Islet precursor cell (in vitro differentiated cells): ENCODE measurements at regions not wholly inside any gene's neighbourhood (a gene's known extent, or its start where the extent isn't known, plus 50 kb on each side); places are given as distances from the start of the nearest gene placed in this dataset.

Source experiments
- DNase-seq: peaks from one replicate; pipeline ENCODE4 v3.0.0-alpha.2; 2018

DNA sequence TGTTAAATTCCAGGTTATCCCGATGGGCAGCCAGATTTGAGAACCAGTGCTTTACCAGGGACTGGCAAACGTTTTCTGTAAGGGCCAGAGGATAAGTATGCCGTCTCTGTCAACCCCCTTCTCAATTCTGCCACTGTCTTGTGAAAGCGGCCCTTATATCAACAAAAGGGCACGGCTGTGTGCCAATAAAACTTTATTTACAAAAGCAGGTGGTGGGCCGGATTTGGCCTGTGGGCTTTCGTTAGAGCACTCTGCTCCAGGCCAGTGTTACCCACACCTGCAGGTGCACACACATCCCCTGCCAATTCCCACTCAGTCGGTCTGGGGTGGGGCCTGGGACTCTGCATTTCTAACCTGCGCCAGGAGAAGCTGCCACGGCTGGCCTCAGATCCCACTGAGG, 111.2 kb downstream of the RFLNA start:
- no peak for DNase-seq

DNA sequence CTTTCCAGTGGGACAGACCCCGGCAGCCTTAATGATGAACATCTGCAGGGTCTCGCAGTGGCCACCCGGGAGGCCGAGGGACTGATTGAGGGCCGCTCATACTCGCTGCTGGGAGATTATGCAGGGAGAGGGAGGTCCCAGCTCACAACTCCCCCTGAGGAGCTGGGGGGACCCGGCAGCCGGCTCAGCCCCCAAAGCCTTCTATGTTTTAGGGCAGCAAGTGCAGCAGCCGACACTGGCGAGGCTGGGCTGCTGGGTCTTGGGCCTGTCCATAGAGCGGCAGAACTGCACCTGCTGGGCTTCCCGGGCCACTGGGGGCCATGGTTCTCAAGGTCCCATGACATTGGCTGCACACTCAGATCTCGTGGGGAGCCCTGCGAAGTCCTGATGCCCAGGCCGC, 110.7 kb downstream of the RFLNA start:
- DNase-seq: no peak

DNA sequence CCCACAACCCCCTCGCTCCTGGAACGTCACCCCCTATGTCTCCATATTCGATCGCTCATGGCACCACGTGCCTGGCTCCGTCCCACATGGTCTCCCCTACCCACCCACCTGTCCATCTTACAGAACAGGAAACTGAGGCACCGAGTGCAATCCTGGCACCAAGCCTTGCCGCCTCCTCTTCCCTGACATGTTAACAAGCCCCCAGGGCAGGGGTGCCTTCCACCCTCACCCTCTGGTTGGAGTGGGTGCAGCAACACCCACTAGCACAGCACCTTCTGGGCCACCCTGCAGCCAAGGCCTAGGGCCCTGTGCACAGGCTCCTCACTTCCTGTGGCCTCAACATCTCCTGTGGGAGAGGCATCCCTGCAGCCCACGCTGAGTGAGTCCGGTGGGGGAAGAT, 110.3 kb downstream of the RFLNA start:
- no peak for DNase-seq

DNA sequence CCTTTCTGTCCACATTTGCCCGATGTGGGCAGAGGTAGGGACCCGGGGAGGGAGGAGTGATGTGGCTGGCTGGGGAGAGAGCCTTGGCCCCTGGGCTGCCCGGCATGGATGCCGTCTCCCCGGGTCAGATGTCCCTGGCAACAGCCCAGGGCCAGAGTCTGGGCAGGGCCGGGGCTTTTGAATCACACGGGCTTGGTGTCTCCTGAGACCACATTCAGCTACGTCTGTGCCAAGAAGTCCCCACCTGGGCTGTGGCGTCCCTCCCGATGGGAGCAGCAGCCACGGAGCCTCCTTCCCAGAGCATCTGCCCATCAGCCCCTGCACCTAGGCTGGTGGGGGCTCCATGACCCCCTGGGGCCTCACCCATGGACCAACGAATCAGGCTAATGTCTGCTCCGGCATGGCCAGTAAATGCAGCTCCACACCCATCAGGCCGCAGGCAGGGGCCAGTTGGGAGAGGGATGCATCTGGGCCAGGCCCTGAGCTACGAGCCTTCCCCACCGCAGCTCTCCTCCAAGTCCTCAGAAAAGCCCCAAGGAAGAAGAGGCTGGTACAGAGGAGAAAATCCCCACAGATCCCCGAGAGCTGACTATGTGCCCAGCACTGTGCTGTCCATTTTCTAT, 109.4 kb downstream of the RFLNA start:
- no peak for DNase-seq

DNA sequence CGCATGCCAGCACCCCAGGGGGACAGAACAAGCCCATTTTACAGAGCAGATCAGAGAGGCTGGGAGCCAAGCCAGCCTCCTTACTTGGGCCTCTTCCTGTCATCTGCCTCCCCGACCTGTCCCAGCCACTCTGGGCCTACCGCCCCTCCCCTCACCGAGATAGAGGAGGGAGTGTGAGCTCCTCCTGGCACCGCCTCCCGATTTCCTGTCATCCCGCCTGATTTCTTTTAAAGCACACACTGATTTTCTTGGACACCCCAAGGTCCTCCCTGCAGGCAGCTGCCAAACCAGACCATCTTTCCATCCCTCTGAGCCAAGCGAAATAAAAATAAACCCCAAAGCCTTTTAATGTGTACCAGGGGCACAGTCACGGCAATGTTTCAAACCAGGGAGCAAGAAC, 108.4 kb downstream of the RFLNA start:
- no peak for DNase-seq

DNA sequence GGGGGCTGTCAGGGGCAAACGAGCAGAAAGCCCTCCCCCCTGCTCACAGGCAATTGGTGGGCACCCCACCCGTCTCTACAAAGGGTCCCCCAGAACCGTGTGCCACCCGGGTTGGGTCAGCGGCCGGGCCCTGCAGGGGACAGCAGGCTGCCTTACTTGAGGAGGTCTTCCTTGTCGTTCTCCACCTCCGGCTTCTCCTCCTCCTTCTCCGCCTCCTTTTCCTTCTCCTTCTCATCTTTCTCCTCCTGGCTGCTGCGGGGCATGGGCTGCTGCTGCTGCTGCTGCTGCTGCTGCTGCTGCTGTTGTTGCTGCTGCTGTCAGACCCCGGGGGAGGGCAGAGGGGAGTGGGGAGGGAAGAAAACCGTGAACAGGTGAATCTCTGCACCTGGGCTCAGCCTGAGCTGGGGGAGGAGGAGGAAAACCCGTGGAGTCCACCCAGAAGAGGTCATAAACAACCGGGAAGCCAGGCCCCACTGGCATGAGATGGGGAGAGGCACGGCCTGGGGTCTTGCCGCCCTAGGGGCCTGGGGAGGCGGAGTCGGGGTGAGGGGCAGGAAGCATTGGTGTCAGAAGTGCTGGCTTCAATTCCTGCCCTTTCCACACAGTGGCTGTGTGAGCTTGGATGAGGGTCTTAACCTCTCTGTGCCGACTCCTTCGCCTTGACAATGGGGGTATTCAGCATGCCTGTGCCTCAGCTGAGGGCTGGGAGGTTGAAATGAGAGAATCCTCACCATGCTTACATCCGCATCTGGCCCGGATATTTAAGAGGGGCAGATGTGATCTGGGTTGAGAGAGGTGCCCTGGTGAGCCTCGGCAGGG, 107.6 kb downstream of the RFLNA start:
- no peak for DNase-seq

DNA sequence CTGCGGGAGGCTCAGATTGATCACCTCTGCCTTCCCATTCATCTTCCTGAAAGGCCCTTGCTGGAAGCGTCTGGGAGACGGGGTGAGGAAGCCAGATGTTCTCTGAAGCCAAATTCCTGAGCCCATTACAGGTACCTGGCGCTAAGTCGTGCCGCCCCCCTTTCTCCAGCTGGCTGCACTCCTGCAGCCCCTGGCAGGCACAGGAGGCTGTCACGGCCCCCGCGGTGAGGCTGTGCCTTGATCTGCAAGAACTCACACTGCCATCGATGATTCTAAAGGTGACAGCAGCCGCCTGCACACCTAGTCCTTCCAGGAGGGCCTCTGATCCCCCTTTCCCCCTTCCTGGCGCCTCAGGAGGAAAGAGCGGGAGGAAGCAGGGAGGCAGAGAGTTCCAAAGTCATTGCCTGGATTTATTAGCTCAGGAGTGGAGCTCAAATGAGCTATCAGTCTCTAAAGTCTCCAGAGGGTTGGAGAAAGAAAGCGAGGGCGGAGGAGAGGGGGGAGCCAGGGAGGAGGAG, 106.9 kb downstream of the RFLNA start:
- DNase-seq: no peak

DNA sequence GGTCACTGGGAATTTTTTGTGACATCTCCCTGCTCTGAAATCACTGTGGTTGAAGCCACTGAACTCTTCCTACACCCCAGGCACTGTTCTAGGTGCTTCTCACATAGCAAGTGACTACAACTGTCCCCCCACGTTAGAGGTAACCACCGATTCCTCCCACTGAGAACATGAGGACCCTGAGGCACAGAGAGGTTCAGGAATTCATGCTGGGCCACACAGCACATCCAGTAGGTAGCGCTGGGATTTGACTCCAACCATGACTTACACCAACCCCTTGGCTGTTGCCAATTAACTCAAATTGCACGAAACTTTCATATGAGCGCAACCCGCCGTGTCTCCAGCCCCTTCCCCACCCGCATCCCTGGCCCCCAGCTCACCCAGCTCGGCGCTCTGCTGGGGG, 105.2 kb downstream of the RFLNA start:
- DNase-seq: no peak

DNA sequence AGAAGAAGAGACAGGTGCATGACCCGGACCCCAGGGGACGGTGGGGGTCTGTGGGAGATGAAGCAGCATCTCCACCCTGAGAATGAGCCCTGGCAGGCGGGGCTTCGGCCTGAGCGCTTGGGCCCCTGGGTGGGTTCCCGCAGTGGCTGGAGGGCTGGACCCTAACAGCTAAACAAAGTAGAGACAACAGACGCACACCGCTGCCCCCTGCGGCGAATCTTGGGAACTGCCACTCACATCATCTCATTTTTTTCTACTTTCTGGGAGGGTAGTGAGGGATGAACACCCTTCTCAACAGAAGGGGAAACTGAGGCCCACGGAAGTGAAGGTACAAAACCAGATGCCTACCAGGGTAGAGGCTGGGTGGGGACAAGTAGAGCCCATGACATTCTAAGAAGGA, 104.7 kb downstream of the RFLNA start:
- DNase-seq: peak; percentile 79

DNA sequence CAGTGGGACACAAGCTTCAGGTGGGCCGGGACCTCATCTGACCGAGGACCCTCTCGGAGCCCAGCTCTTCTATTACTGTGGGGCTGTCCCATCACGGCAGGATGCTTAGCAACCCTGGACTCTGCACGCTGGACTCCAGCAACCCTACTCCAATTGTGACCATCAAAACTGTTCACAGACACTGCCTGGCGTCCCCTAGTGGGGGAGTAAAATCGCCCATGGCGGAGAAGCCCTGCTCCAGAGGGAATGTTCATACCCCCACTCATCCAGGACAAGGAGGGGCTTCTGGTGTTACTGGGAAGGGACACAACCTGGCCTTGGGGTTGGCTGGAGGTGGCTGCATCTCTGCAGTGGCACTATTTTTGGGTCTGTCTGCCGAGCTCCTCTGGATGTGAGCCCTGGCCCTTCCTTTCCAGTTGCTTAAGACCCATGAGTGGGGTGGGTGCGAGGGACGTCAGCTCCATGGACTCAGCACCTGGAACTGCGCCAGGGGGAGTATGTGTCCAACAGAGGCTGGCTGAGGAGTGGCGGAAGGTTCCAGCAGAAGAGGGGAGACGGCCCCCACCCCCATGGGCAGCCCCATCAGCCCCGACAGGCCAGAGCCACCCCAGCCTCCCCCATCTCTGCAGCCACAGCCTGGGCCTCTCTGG, 103.8 kb downstream of the RFLNA start:
- DNase-seq: no peak

DNA sequence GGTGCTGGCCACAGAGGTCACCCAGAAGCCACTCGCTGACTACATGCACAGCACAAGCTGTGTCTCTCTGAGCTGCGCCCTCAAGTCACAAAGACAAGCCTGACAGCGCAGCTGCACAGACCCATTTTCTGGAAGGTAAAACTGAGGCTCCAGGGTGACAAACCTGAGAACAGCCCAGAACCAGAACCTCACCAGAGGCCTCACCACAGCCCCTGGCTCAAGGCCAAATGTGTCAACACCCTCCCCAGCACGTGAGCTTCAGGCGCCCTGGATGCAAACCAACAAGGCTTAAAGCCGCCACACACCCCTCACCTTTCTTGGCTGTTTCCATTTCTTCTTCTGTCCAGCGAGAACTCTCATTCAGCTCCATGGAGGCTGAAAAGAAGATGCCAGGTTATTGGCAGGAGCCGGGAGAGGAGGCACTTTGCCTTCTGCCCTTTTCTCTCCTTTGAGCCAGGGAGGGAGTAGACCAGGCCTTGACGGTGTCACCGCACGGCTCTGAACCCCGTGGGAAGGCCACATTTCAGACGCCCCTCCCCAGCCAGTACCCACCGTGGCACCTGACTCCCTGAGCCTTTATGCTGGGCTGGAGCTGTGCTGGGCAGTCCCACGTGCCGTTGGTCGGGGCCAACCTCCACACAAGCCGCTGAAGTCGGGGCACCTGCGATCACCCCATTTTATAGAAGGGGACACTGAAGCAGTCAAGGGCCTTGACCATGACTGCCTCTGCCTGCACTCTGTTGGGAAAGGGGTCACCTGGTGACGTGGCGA, 103.1 kb downstream of the RFLNA start:
- no peak for DNase-seq

DNA sequence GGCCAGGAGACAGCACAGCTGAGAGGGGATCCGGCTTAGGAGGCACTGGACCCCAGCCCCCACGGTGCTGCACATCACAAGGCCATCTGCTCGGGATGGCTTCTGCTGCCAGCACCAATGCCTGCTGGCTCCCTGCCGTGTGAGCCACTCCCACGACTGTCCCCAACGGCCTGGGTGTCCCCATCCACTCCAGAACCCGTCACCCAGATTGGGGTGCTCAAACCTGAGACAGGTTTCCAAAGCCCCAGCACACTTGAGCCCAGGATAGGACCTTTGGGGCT, 102.4 kb downstream of the RFLNA start:
- DNase-seq: no peak

DNA sequence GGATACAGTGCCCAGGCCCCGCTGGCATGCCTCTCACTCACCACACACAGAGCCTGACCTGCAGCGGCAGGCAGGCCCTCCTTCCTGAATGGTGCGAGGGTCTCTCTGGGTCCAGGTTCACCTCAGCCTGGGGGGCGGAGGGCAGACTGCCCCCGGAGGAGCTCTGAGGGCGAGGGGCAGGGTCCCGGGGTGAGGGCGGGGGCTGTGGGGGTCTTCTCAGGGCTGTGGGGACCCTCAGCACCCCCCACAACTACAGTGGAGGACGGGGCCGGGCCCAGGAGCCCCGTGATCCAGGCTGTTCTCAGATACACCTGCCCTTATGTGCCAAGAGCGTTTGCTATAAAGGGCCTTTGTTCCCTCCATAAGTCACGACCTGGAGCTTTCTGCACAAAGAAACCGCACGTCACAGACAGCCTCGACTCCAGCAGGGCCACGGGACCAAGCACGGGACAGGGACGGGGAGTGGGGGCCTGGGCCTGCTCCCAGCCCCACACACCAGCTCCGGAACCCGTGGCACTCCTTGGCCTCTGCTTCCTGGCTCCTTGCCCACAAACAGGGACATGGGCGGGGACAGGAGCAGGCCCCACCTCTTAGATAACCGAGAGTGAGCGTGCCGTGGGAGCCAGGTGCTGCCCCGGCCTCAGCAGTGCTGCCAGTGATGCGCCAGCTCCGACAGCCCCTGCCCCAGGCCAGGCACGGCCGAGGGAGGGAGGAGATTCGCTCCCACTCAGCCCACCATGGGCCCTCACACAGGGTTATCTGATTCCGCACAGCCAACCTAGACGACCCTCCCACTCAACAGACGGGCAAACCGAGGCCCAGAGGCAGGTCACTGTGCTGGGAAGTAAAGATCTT, 101.9 kb downstream of the RFLNA start:
- DNase-seq: no peak

DNA sequence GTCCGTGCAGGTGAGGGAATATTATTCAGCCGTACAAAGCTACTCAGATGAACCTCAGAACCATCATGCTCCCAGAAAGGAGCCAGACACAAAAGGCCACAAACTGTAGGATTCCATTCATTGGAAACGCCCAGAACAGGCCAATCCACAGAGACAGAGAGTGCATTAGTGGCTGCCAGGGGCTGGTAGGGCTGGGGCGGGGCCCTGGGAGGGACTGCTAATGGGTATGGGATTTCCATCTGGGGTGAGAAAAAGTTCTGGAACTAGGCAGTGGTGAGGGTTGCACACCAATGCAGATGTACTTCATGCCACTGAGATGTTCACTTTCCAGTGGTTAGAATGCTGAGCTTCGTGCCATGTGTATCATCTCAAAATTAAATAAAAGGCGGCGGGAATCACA, 101.1 kb downstream of the RFLNA start:
- peak; percentile 76 for DNase-seq

DNA sequence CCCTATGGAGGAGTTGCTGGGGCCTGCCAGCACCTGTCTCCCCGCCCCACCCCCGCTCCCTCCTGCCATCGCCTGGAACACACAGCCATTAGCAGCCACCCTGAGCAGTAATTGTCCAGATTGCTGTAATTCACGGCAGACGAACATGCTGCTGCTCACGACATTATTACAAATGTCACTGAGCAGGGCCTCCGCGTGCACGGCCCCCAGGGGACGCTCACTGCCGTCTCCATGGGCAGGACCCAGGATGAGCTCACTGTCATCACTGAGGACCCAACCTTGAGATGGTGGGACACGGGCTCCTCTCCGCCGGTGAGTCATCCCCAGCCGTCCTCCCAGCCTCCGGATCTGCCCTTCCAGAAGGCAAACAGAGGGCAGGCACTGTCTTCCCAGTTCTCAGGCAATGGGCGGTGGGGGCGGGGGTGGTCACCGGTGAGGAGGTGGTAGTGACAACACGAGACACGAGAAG, 100.4 kb downstream of the RFLNA start:
- DNase-seq: peak; percentile 78

DNA sequence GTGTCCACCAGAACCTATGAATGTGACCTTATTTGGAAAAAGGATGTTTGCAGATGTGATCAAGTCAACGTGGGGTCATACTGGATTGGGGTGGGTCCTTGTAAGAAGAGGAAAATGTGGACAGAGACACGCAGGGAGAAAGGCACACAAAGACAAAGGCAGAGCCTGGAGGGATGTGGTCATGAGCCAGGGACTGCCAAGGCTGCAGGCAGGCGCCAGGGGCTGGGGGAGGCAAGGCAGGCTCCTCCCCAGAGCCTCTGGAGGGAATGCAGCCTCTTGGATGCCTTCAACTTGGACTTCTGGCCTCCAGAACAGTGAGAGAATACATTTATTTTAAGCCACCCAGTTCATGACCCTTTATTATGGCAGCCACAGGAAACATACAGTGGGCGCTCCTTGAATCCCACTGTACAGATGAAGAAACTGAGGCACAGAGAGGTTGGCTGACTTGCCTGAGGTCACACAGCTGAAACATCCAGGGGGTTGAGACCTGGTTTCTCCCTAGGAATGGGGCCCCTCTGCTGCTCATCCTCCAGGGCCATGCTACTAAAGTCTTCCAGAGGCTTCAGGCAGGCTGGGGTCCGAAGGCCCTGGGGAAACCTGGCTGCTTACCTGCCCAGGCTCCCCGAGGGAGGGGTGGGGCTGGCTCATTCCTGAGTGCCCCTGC, 99.7 kb downstream of the RFLNA start:
- no peak for DNase-seq

DNA sequence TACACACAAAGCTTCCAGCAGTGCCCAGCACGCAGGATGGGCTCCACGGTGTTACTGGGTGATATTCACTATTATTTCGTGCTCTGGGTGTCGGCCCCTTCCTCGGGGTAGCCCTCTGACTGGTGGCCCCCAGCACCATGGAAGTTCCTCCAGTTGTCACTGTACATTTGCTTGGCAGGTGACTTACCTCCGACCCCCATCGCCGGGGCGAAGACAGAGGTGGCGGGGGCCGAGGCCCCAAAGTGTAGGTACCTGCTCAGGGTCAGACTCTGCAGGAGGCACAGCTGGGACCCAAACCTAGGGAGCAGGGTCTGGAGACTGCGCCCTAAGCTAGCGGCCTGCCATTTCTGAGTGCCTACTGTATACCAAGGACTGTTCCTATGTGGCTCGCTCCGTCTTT, 98.9 kb downstream of the RFLNA start:
- DNase-seq: no peak

DNA sequence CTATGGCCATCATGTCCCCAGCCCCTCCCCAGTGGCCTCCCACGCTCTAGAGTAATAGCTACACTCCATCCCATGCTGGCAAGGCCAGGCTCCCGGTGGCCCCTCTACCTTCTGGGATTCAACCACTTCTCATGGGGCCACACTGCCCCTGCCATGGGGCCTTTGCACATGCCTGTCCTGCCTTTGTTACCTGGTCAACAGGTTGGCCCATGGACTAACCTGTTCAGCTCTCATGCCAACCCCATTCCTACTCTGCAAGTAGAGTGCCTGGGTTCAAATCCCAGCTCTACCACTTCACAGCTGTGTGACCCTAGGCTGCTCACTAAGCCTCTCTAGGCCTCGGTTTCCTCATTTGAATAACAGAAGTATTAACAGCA, 98.5 kb downstream of the RFLNA start:
- no peak for DNase-seq

DNA sequence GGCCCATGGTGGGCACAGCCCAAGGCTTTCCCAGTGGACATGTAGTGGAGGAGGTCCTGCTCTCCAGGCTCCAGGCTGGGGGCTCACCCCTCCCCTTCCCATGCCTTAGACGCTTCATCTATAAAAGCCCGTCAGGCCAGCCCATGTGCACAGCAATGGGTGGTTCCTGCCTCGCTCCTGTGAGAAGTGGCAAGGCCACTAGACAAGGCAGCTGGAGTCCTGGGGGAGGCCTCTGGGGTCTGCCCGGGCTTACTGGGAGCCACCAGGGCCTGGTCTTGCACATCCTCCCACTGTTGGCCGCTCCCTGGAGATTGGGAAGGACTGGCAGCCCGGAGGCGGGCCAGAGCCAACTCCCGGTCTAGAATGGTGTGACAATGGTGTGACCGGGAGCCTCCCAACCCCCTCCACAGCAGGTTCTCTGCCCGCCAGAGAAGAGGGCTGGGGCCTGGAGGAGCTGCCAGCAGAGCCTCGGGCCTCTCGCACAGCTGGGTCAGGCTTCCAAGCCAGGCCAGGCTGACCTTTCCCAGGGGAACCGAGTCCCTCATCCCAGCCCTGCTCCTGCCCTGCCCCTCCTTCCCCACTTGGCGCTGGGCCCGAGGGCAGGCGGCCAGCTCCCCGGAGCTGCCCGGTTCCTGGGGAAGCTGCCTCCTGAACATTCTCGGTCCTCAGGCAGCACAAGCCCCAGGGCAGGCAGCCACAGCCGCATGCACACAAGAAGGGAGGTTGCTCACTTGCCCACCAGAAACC, 97.9 kb downstream of the RFLNA start:
- peak; percentile 75 for DNase-seq

DNA sequence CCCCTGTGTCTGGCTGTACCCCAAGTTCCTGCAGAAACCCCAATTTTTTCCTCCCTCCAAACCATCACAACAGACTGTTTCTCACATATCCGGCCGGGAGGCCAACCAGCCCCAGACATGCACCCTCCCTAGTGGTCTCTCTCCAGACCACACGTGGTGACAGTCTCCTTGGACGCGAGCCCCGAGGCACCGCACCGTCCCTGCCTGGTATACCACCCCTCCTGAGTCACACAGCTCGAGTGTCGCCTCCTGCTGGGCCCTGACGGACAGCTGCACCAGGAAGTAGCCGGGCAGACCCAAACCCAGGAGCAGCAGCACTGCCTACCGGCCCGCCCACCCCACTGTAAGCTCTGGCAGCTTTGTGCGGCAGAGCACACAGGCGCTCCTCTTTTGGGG, 97.4 kb downstream of the RFLNA start:
- DNase-seq: peak; percentile 97
